Fibroblast of skin of scalp (primary cell): ENCODE measurements at regions not wholly inside any gene's neighbourhood (a gene's known extent, or its start where the extent isn't known, plus 50 kb on each side); places are given as distances from the start of the nearest gene placed in this dataset.
"Not testable (repeated sequence)": the region's sequence is repeated elsewhere in the genome, so short reads cannot be mapped to it uniquely, and the experiment has no call there.

Experiments used
- DNase-seq: peaks from one replicate; pipeline ENCODE4 v3.0.0-alpha.2; 2013

- not testable (repeated sequence) for DNase-seq
Measured at GRCh38 chr14:56990991-56991627, 180.8 kb upstream of the OTX2 start.

GRCh38 chr14:56989359-56989758, 179.1 kb upstream of the OTX2 start:
- DNase-seq = no peak

- no peak for DNase-seq
Measured at GRCh38 chr14:56979936-56980335, 169.7 kb upstream of the OTX2 start.

GRCh38 chr14:56976211-56976610, 165.9 kb upstream of the OTX2 start:
- no peak for DNase-seq

GRCh38 chr14:56975521-56975920, 165.2 kb upstream of the OTX2 start:
- no peak for DNase-seq

GRCh38 chr14:56972948-56973347, 162.7 kb upstream of the OTX2 start:
- DNase-seq = no peak

GRCh38 chr14:56964895-56965294, 154.6 kb upstream of the OTX2 start:
- DNase-seq = no peak

- DNase-seq = no peak
Measured at GRCh38 chr14:56963381-56963780, 153.1 kb upstream of the OTX2 start.

GRCh38 chr14:56962444-56963080, 152.3 kb upstream of the OTX2 start:
- DNase-seq = no peak

- no peak for DNase-seq
Measured at GRCh38 chr14:56959869-56960268, 149.6 kb upstream of the OTX2 start.

- DNase-seq = no peak
Measured at GRCh38 chr14:56959121-56959520, 148.8 kb upstream of the OTX2 start.

GRCh38 chr14:56956182-56956581, 145.9 kb upstream of the OTX2 start:
- no peak for DNase-seq

- DNase-seq = no peak
Measured at GRCh38 chr14:56955745-56956144, 145.5 kb upstream of the OTX2 start.

- no peak for DNase-seq
Measured at GRCh38 chr14:56953884-56954283, 143.6 kb upstream of the OTX2 start.

GRCh38 chr14:56952766-56953473, 142.6 kb upstream of the OTX2 start:
- DNase-seq = no peak

- DNase-seq = no peak
Measured at GRCh38 chr14:56949828-56950227, 139.5 kb upstream of the OTX2 start.

GRCh38 chr14:56945291-56945690, 135.0 kb upstream of the OTX2 start:
- DNase-seq = no peak

GRCh38 chr14:56944397-56944796, 134.1 kb upstream of the OTX2 start:
- no peak for DNase-seq

- DNase-seq = no peak
Measured at GRCh38 chr14:56933446-56933845, 123.2 kb upstream of the OTX2 start.

- no peak for DNase-seq
Measured at GRCh38 chr14:56918849-56919574, 108.7 kb upstream of the OTX2 start.

- DNase-seq = no peak
Measured at GRCh38 chr14:56905282-56905681, 95.0 kb upstream of the OTX2 start.

- no peak for DNase-seq
Measured at GRCh38 chr14:56903304-56903969, 93.2 kb upstream of the OTX2 start.

GRCh38 chr14:56902385-56902784, 92.1 kb upstream of the OTX2 start:
- no peak for DNase-seq
